ENCODE measurements at regions not wholly inside any gene's neighbourhood (a gene's known extent, or its start where the extent isn't known, plus 50 kb on each side); places are given as distances from the start of the nearest gene placed in this dataset.

- ChIA-PET POLR2A (ENCODE audit: unreplicated experiment) (no interaction called here), CTCF (interaction anchor here (0.6 kb wide), 1 partner anchor 38 kb away, joined by 3 read pairs; no protein-coding TSS in a partner anchor)
- ATAC-seq (no peak), DNase-seq (no peak)
- Histone ChIP-seq H3K27me3 (ENCODE audit: low read length) (no peaks in the 10 kb centered on the region), H3K4me2 (ENCODE audit: low read length) (no peak overlapping the region), H3K79me2 (ENCODE audit: low read length) (no peaks in the 10 kb centered on the region), H2AFZ (ENCODE audit: low read length) (no peak overlapping the region), H3K9me3 (ENCODE audit: low read length) (no peaks in the 10 kb centered on the region), H3K9ac (ENCODE audit: low read length) (no peak overlapping the region), H3K4me3 (ENCODE audit: low read length) (no peak overlapping the region), H3K27ac (ENCODE audit: low read length) (no peak overlapping the region), H3K36me3 (ENCODE audit: low read depth, low read length) (no peaks in the 10 kb centered on the region), H3F3A (ENCODE audit: low read length, unreplicated experiment) (no peaks in the 10 kb centered on the region), H3K9me2 (replicated peaks; ENCODE audit: low read length) (no peaks in the 10 kb centered on the region), H4K20me1 (ENCODE audit: low read length) (no peaks in the 10 kb centered on the region), H3K4me1 (ENCODE audit: insufficient read depth, low read length) (no peaks in the 10 kb centered on the region)
- intact Hi-C loops (cut with micrococcal nuclease) = no loop called here
- BruUV-seq (replicated peaks) = no TSS peak
- TF ChIP-seq EZH2phosphoT487 (IDR thresholded peaks at IDR 0.05; ENCODE audit: borderline replicate concordance, low read length) (no peak), EZH2 (IDR thresholded peaks at IDR 0.05; ENCODE audit: low read length, unreplicated experiment) (no peak)
Observed at GRCh38 chr12:88634008-88634407, 53.7 kb upstream of the KITLG start.

GRCh38 chr12:88633312-88633711 lies 53.0 kb upstream of the KITLG start:
- POLR2A ChIA-PET (ENCODE audit: unreplicated experiment) = no interaction called here
- intact Hi-C loops (cut with micrococcal nuclease) = loop anchor here (1.0 kb wide), 1 partner anchor 360 kb away; no protein-coding TSS in a partner anchor

GRCh38 chr12:88630561-88630960 lies 50.3 kb upstream of the KITLG start:
- CTCF ChIA-PET = no interaction called here
- no TSS peak for BruUV-seq (replicated peaks)
- intact Hi-C loops (cut with micrococcal nuclease) = no loop called here

More at GRCh38 chr12:88633312-88633711, 53.0 kb upstream of the KITLG start:
- Histone ChIP-seq H3K36me3 (ENCODE audit: low read depth, low read length) (no peaks in the 10 kb centered on the region), H3K27me3 (ENCODE audit: low read length) (no peaks in the 10 kb centered on the region), H3K4me2 (ENCODE audit: low read length) (no peak overlapping the region), H3K79me2 (ENCODE audit: low read length) (no peaks in the 10 kb centered on the region), H3K9me2 (replicated peaks; ENCODE audit: low read length) (no peaks in the 10 kb centered on the region), H3K9me3 (ENCODE audit: low read length) (no peaks in the 10 kb centered on the region), H3K9ac (ENCODE audit: low read length) (no peak overlapping the region), H3K4me1 (ENCODE audit: insufficient read depth, low read length) (no peaks in the 10 kb centered on the region), H3K4me3 (ENCODE audit: low read length) (no peak overlapping the region), H2AFZ (ENCODE audit: low read length) (no peak overlapping the region), H4K20me1 (ENCODE audit: low read length) (no peaks in the 10 kb centered on the region), H3F3A (ENCODE audit: low read length, unreplicated experiment) (no peaks in the 10 kb centered on the region), H3K27ac (ENCODE audit: low read length) (no peak overlapping the region)
- peak; percentile 50 for DNase-seq
- BruUV-seq (replicated peaks) = no TSS peak
- ATAC-seq = no peak
- TF ChIP-seq EZH2phosphoT487 (IDR thresholded peaks at IDR 0.05; ENCODE audit: borderline replicate concordance, low read length) = no peak
- TF ChIP-seq EZH2 (IDR thresholded peaks at IDR 0.05; ENCODE audit: low read length, unreplicated experiment) = no peak
- peak; percentile 74 for TF ChIP-seq CTCF (conservative IDR thresholded peaks at IDR 0.05; ENCODE audit: low read depth, low read length)
- CTCF ChIA-PET = no interaction called here

More at GRCh38 chr12:88630561-88630960, 50.3 kb upstream of the KITLG start:
- TF ChIP-seq EZH2 (IDR thresholded peaks at IDR 0.05; ENCODE audit: low read length, unreplicated experiment) (no peak), CTCF (conservative IDR thresholded peaks at IDR 0.05; ENCODE audit: low read depth, low read length) (no peak), EZH2phosphoT487 (IDR thresholded peaks at IDR 0.05; ENCODE audit: borderline replicate concordance, low read length) (no peak)
- no peaks in the 10 kb centered on the region for H3K9me3 ChIP-seq (ENCODE audit: low read length)
- no peak overlapping the region for H3K4me3 ChIP-seq (ENCODE audit: low read length)
- H4K20me1 ChIP-seq (ENCODE audit: low read length) = no peaks in the 10 kb centered on the region
- H3K9ac ChIP-seq (ENCODE audit: low read length) = no peak overlapping the region
- H2AFZ ChIP-seq (ENCODE audit: low read length) = no peak overlapping the region
- H3F3A ChIP-seq (ENCODE audit: low read length, unreplicated experiment) = no peaks in the 10 kb centered on the region
- H3K27ac ChIP-seq (ENCODE audit: low read length) = no peak overlapping the region
- ATAC-seq (no peak), DNase-seq (no peak)
- H3K27me3 ChIP-seq (ENCODE audit: low read length) = no peaks in the 10 kb centered on the region
- POLR2A ChIA-PET (ENCODE audit: unreplicated experiment) = no interaction called here
- H3K9me2 ChIP-seq (replicated peaks; ENCODE audit: low read length) = no peaks in the 10 kb centered on the region
- no peaks in the 10 kb centered on the region for H3K36me3 ChIP-seq (ENCODE audit: low read depth, low read length)
- no peaks in the 10 kb centered on the region for H3K79me2 ChIP-seq (ENCODE audit: low read length)
- no peak overlapping the region for H3K4me2 ChIP-seq (ENCODE audit: low read length)
- no peaks in the 10 kb centered on the region for H3K4me1 ChIP-seq (ENCODE audit: insufficient read depth, low read length)
